GM04504 (cell line): ENCODE measurements at regions not wholly inside any gene's neighbourhood (a gene's known extent, or its start where the extent isn't known, plus 50 kb on each side); places are given as distances from the start of the nearest gene placed in this dataset.

Source experiments
- DNase-seq: peaks from one replicate; pipeline ENCODE4 v3.0.0-alpha.2; 2012; ENCODE audit warnings: low read depth

- no peak for DNase-seq
Measured at GRCh38 chr5:63341442-63341841, 620.8 kb downstream of the HTR1A start.

GRCh38 chr5:63323926-63324325, 638.3 kb downstream of the HTR1A start:
- DNase-seq: no peak

GRCh38 chr5:63314551-63314950, 647.7 kb downstream of the HTR1A start:
- no peak for DNase-seq

- DNase-seq: no peak
Measured at GRCh38 chr5:63310644-63311043, 651.6 kb downstream of the HTR1A start.

- DNase-seq: no peak
Measured at GRCh38 chr5:63306909-63307308, 655.3 kb downstream of the HTR1A start.

GRCh38 chr5:63293317-63293716, 668.9 kb downstream of the HTR1A start:
- no peak for DNase-seq

GRCh38 chr5:63286724-63287123, 675.5 kb downstream of the HTR1A start:
- no peak for DNase-seq

- DNase-seq: no peak
Measured at GRCh38 chr5:63263411-63263810, 684.8 kb downstream of the LRRC70 start.

- no peak for DNase-seq
Measured at GRCh38 chr5:63262185-63262981, 683.8 kb downstream of the LRRC70 start.

GRCh38 chr5:63261695-63262094, 683.1 kb downstream of the LRRC70 start:
- DNase-seq: no peak

- DNase-seq: no peak
Measured at GRCh38 chr5:63255594-63255993, 677.0 kb downstream of the LRRC70 start.

GRCh38 chr5:63250939-63251338, 672.3 kb downstream of the LRRC70 start:
- no peak for DNase-seq

GRCh38 chr5:63249960-63250359, 671.3 kb downstream of the LRRC70 start:
- no peak for DNase-seq

- no peak for DNase-seq
Measured at GRCh38 chr5:63247651-63248050, 669.0 kb downstream of the LRRC70 start.

GRCh38 chr5:63245271-63245670, 666.7 kb downstream of the LRRC70 start:
- no peak for DNase-seq

- no peak for DNase-seq
Measured at GRCh38 chr5:63240063-63240755, 661.6 kb downstream of the LRRC70 start.

GRCh38 chr5:63233911-63234310, 655.3 kb downstream of the LRRC70 start:
- DNase-seq: no peak

GRCh38 chr5:63233361-63233760, 654.7 kb downstream of the LRRC70 start:
- no peak for DNase-seq

- no peak for DNase-seq
Measured at GRCh38 chr5:63230754-63231153, 652.1 kb downstream of the LRRC70 start.

GRCh38 chr5:63228154-63228553, 649.5 kb downstream of the LRRC70 start:
- DNase-seq: no peak

- DNase-seq: no peak
Measured at GRCh38 chr5:63220244-63220643, 641.6 kb downstream of the LRRC70 start.

- no peak for DNase-seq
Measured at GRCh38 chr5:63217422-63217821, 638.8 kb downstream of the LRRC70 start.

- DNase-seq: no peak
Measured at GRCh38 chr5:63213256-63213655, 634.6 kb downstream of the LRRC70 start.
